GM10266 (cell line): ENCODE measurements at regions not wholly inside any gene's neighbourhood (a gene's known extent, or its start where the extent isn't known, plus 50 kb on each side); places are given as distances from the start of the nearest gene placed in this dataset.
"Not testable (repeated sequence)": the region's sequence is repeated elsewhere in the genome, so short reads cannot be mapped to it uniquely, and the experiment has no call there.

Experiments used
- DNase-seq: peaks from one replicate; pipeline ENCODE4 v3.0.0; 2012; ENCODE audit errors: extremely low spot score
- TF ChIP-seq, protein P1 (sequence below): IDR thresholded peaks from 2 replicates; pipeline ENCODE4 v1.5.1; 2012; ENCODE audit warnings: mild to moderate bottlenecking, low read depth; ENCODE audit not compliant: control insufficient read depth, insufficient read depth; ENCODE audit errors: missing control alignments

DNA sequence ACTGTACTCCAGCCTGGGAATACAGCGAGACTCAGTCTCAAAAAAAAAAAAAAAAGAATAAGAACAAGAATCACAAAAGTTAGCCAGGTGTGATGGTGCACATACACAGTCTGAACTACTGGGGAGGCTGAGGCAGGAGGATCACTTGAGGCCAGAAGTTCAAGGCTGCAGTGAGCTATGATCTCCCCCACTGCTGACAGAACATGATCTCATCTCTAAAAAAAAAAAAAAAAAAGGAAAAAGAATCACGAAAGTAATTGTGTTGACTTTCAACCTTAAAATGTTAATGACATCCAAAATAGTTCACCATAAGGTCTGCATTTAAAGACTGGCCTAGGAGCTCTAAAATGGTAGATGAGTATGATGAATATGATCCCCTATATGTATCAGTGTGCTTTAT, 68.0 kb upstream of the MAP4 start:
- TF ChIP-seq, protein P1, sequence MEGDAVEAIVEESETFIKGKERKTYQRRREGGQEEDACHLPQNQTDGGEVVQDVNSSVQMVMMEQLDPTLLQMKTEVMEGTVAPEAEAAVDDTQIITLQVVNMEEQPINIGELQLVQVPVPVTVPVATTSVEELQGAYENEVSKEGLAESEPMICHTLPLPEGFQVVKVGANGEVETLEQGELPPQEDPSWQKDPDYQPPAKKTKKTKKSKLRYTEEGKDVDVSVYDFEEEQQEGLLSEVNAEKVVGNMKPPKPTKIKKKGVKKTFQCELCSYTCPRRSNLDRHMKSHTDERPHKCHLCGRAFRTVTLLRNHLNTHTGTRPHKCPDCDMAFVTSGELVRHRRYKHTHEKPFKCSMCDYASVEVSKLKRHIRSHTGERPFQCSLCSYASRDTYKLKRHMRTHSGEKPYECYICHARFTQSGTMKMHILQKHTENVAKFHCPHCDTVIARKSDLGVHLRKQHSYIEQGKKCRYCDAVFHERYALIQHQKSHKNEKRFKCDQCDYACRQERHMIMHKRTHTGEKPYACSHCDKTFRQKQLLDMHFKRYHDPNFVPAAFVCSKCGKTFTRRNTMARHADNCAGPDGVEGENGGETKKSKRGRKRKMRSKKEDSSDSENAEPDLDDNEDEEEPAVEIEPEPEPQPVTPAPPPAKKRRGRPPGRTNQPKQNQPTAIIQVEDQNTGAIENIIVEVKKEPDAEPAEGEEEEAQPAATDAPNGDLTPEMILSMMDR, result no peak

DNA sequence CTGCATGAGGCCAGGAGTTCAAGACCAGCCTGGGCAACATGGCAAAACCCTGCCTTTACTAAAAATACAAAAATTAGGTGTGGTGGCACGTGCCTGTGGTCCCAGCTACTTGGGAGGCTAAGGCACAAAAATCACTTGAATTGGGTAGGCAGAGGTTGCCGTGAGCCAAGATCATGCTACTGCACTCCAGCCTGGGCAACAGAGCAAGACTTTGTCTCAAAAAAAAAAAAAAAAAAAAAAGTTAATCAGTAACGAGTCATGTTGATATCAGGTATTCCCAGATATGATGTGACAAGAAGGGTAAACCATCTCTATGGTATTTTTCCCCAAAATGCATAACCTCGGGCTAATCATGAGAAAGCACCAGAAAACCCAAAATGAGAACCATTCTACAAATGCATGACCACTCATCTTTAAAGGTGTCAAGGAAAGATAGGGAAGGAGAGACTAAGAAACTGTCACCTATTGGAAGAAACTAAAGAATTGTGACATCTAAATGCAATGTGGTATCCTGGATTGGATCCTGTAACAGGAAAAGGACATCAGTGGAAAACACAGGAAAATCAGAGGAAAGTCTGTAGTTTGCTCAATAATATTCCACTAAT, 66.5 kb upstream of the MAP4 start:
- TF ChIP-seq, protein P1, result no peak
- DNase-seq, result no peak

More for the DNA sequence above, 68.0 kb upstream of the MAP4 start:
- no peak for DNase-seq

DNA sequence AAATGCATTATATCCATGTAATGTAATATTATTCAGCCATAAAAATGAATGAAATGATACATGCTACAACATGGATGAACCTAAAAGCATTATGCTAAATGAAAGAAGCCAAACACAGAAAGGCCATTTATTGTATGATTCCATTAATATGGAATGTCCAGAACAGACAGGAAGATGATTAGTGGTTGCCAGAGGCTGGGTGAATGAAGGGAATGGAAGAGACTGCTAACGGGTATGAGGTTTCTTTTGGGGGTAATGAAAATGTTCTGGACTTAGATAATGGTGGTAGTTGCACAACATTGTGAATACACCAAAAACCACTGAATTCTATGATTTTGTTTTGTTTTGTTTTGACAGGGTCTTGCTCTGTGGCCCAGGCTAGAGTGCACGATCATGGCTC, 61.6 kb upstream of the MAP4 start:
- DNase-seq, result no peak
- TF ChIP-seq, protein P1, result no peak

DNA sequence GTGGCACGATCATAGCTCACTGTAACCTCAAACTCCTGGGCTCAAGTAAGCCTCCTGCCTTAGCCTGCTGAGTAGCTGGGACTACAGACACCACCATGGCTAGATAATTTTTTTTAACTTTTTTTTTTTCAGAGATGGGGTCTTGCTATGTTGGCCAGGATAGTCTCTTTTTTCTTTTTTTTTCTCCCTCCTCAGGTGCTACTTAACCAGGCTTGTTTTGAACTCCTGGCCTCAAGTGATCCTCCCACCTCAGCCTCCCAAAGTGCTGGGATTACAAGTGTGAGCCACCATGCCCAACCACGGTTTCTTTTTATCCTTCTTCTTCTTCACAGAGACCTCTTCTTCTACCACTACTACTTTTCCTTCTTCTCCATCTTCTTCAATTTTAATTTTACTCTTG, 53.8 kb upstream of the MAP4 start:
- TF ChIP-seq, protein P1, result no peak
- no peak for DNase-seq

DNA sequence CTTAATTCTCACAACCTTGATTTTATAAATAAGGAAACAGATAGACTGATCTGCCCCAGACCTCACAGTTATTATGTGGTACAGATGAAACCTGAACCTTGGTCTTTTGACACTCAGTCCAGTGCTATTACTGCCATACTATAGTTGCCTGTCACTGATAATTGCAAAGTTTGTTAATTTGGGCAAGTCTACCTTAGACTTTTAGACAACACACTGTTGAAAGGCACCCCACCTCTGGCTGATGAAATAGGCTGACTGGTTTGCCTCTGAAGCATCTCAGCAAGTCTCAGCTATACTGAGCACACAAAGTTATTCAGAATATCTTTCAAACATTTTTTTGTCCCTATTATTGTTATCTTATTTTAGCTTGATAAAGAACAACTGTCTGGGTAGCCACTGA, 53.1 kb upstream of the MAP4 start:
- TF ChIP-seq, protein P1, result no peak
- no peak for DNase-seq

DNA sequence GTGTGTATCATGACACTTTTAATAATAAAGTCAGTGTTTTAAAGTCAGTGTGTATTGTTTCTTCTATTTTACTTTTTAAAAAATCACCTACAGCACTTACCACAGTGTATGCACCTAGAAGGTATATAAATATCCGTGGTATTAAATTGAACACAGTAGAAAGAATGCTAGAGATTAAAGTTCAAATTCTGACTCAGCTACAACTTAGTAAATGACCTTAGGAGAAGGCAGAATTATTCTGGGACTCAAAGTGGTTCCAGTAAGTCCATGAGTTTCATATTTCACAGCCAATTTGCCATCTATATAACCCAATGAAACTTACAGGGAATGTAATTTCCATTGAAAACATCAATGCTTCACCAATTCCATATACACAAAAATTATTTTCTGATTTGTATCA, 52.7 kb upstream of the MAP4 start:
- DNase-seq, result no peak
- TF ChIP-seq, protein P1, result no peak

DNA sequence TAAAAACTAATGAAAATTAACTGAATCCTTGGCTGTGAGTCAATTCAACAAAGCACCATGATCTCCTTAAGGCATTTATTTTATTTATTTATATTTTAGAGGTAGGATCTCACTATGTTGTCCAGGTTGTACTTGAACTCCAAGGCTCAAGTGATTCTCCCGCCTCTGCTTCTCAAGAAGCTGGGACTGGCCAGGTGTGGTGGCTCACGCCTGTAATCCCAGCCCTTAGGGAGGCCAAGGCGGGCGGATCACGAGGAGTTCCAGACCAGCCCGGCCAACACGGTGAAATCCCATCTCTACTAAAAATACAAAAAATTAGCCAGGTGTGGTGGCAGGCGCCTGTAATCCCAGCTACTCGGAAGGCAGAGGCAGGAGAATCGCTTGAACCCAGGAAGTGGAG, 52.1 kb upstream of the MAP4 start:
- DNase-seq, result not testable (repeated sequence)

DNA sequence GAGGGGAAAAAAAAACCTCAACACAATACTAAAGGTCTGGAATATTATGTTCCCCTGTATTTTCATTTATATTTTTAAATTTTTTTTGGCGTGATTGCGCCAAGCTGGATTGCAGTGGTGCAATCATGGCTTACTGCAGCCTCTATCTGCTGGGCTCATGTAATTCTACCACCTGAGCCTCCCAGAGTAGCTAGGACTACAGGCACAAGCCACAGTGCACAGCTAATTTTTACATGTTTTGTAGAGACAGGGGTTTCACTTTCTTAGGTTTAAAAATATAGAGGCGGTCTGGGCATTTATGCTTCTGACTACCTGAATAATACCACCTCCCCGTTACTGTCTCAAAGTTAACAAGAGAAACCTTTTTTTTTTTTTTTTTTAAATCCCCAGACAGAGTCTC, 51.1 kb upstream of the MAP4 start:
- TF ChIP-seq, protein P1, result no peak
- no peak for DNase-seq
